ENCODE measurements at regions not wholly inside any gene's neighbourhood (a gene's known extent, or its start where the extent isn't known, plus 50 kb on each side); places are given as distances from the start of the nearest gene placed in this dataset.

DNA sequence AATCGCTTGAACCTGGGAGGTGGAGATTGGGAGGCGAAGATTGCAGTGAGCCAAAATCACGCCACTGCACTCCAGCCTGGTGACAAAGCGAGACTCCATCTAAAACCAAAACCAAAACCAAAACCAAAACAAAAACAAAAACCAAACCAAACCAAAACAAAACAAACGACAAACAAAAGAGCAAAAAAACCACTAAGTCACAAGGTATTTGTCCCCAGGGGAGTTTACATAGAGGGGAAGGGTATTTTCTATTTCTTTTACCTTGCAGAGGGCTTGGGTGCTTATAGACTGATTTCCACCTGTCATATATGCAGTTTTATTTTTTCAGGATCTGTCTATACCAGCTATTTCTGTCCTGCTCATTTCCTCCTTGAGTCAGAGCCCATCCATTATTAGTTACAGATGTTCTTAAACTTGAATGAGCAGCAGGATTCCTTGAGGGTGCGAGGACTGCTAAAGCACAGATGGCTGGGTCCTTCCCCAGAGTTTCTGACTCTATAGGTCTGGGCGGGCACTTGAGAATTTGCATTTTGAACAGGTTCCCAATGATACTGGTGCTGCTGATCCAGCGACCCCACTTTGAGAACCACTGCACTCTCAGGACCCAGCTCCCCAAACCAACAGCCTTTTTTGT, 102.2 kb upstream of the UXS1 start:
- TF ChIP-seq, protein P1, sequence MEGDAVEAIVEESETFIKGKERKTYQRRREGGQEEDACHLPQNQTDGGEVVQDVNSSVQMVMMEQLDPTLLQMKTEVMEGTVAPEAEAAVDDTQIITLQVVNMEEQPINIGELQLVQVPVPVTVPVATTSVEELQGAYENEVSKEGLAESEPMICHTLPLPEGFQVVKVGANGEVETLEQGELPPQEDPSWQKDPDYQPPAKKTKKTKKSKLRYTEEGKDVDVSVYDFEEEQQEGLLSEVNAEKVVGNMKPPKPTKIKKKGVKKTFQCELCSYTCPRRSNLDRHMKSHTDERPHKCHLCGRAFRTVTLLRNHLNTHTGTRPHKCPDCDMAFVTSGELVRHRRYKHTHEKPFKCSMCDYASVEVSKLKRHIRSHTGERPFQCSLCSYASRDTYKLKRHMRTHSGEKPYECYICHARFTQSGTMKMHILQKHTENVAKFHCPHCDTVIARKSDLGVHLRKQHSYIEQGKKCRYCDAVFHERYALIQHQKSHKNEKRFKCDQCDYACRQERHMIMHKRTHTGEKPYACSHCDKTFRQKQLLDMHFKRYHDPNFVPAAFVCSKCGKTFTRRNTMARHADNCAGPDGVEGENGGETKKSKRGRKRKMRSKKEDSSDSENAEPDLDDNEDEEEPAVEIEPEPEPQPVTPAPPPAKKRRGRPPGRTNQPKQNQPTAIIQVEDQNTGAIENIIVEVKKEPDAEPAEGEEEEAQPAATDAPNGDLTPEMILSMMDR (IDR thresholded peaks at IDR 0.05), result no peak
- TF ChIP-seq POLR2A (IDR thresholded peaks at IDR 0.05) (no peak), POLR2AphosphoS5 (IDR thresholded peaks at IDR 0.05) (no peak)

Measured in suprapubic skin (tissue), 4 donors.